GM23338 (cell line): ENCODE measurements at regions not wholly inside any gene's neighbourhood (a gene's known extent, or its start where the extent isn't known, plus 50 kb on each side); places are given as distances from the start of the nearest gene placed in this dataset.

Experiments used
- ATAC-seq: fragments of 200-7000 bp; cut with Tn5 transposase; 3 replicates; pipeline ENCODE4 v1.9.1; 2020
- DNase-seq: peaks from one replicate; pipeline ENCODE4 v3.0.0-alpha.2; 2015; ENCODE audit warnings: low spot score
- H2AFZ ChIP-seq: fragments of 200-600 bp; sonication (generic); 2 replicates; pipeline ENCODE4 v1.8.0; 2016; ENCODE audit warnings: antibody characterized with exemption, mild to moderate bottlenecking, moderate library complexity
- H3F3A ChIP-seq: fragments of 200-600 bp; sonication (generic); replicated peaks from 2 replicates; pipeline ENCODE4 v1.8.0; 2017; ENCODE audit warnings: antibody characterized with exemption, mixed run types, low read depth
- H3K27ac ChIP-seq: fragments of 200-600 bp; sonication (generic); 2 replicates; pipeline ENCODE4 v1.6.1; 2016; ENCODE audit warnings: low read depth
- H3K27me3 ChIP-seq: fragments of 200-600 bp; sonication (generic); 2 replicates; pipeline ENCODE4 v1.8.0; 2016; ENCODE audit warnings: mild to moderate bottlenecking, mixed run types, moderate library complexity; ENCODE audit not compliant: insufficient read depth
- H3K36me3 ChIP-seq: fragments of 200-600 bp; sonication (generic); 2 replicates; pipeline ENCODE4 v1.8.0; 2016; ENCODE audit warnings: mild to moderate bottlenecking; ENCODE audit not compliant: insufficient read depth
- H3K4me1 ChIP-seq: fragments of 200-600 bp; sonication (generic); 2 replicates; pipeline ENCODE4 v1.8.0; 2016; ENCODE audit warnings: mild to moderate bottlenecking, moderate library complexity; ENCODE audit not compliant: insufficient read depth
- H3K4me2 ChIP-seq: fragments of 200-600 bp; sonication (generic); 2 replicates; pipeline ENCODE4 v1.7.1; 2017; ENCODE audit warnings: mixed run types
- H3K4me3 ChIP-seq: fragments of 200-600 bp; sonication (generic); 2 replicates; pipeline ENCODE4 v1.6.1; 2016; ENCODE audit warnings: mixed run types
- H3K79me2 ChIP-seq: fragments of 200-600 bp; sonication (generic); replicated peaks from 2 replicates; pipeline ENCODE4 v1.8.0; 2017; ENCODE audit warnings: mild to moderate bottlenecking; ENCODE audit not compliant: insufficient read depth
- H3K9me2 ChIP-seq: fragments of 200-600 bp; sonication (generic); 2 replicates; pipeline ENCODE4 v1.8.0; 2017; ENCODE audit not compliant: insufficient read depth
- H4K20me1 ChIP-seq: fragments of 200-600 bp; sonication (generic); replicated peaks from 2 replicates; pipeline ENCODE4 v1.8.0; 2017; ENCODE audit warnings: mild to moderate bottlenecking; ENCODE audit not compliant: insufficient read depth
- H3K27ac Mint-ChIP-seq: 2 replicates; pipeline ENCODE4 v1.8.0; 2020; ENCODE audit warnings: inconsistent platforms, mild to moderate bottlenecking, moderate library complexity, mixed read lengths
- H3K27me3 Mint-ChIP-seq: 3 replicates; pipeline ENCODE4 v1.8.0; 2022; ENCODE audit warnings: low read depth, mild to moderate bottlenecking, moderate library complexity, mixed read lengths, inconsistent platforms; ENCODE audit not compliant: insufficient read depth, poor library complexity
- H3K36me3 Mint-ChIP-seq: 3 replicates; pipeline ENCODE4 v1.8.0; 2021; ENCODE audit warnings: low read depth, mild to moderate bottlenecking, inconsistent platforms, moderate library complexity, mixed read lengths
- H3K4me1 Mint-ChIP-seq: 3 replicates; pipeline ENCODE4 v1.8.0; 2020; ENCODE audit warnings: mild to moderate bottlenecking, inconsistent platforms, mixed read lengths
- H3K4me3 Mint-ChIP-seq: 3 replicates; pipeline ENCODE4 v1.8.0; 2021; ENCODE audit warnings: moderate library complexity, mild to moderate bottlenecking, inconsistent platforms, mixed read lengths
- H3K9me3 Mint-ChIP-seq: 3 replicates; pipeline ENCODE4 v1.8.0; 2020; ENCODE audit warnings: moderate library complexity, mild to moderate bottlenecking, inconsistent platforms, mixed read lengths
- CREB1 ChIP-seq: fragments of 250-450 bp; sonication (Bioruptor Pico); IDR thresholded peaks from 2 replicates; pipeline ENCODE4 v1.5.0; 2020; ENCODE audit warnings: low read depth, mild to moderate bottlenecking, moderate library complexity
- CTCF ChIP-seq, 2 experiments: fragments of 200-600 bp in 1 of 2; sonication (generic) in 1 of 2; conservative IDR thresholded peaks; 2 replicates each; pipeline versions ENCODE4 v1.5.1 to v1.6.1; 2016 to 2017; ENCODE audit warnings: antibody characterized with exemption in 2 of 2, low read depth in 2 of 2, mild to moderate bottlenecking in 2 of 2, moderate library complexity in 1 of 2
- ETS1 ChIP-seq: IDR thresholded peaks from 2 replicates; pipeline ENCODE4 v1.6.1; 2016; ENCODE audit warnings: antibody characterized with exemption
- EZH2 ChIP-seq: fragments of 200-600 bp; sonication (generic); IDR thresholded peaks from one replicate; pipeline ENCODE4 v1.8.0; 2017; ENCODE audit warnings: antibody characterized with exemption, mild to moderate bottlenecking, low read depth; ENCODE audit not compliant: unreplicated experiment
- EZH2phosphoT487 ChIP-seq: fragments of 200-600 bp; sonication (generic); IDR thresholded peaks from one replicate; pipeline ENCODE4 v1.8.1; 2018; ENCODE audit warnings: antibody characterized with exemption; ENCODE audit not compliant: unreplicated experiment
- JUNB ChIP-seq: IDR thresholded peaks from one replicate; pipeline ENCODE4 v1.6.1; 2016; ENCODE audit warnings: antibody characterized with exemption; ENCODE audit not compliant: unreplicated experiment
- NANOG ChIP-seq: IDR thresholded peaks from 2 replicates; pipeline ENCODE4 v1.6.1; 2016; ENCODE audit warnings: antibody characterized with exemption, borderline replicate concordance
- POLR2AphosphoS5 ChIP-seq: IDR thresholded peaks from 2 replicates; pipeline ENCODE4 v1.6.1; 2016; ENCODE audit warnings: antibody characterized with exemption, low read depth
- REST ChIP-seq: IDR thresholded peaks from one replicate; pipeline ENCODE4 v1.6.1; 2018; ENCODE audit warnings: antibody characterized with exemption; ENCODE audit not compliant: unreplicated experiment
- STAT1 ChIP-seq: IDR thresholded peaks from one replicate; pipeline ENCODE4 v1.6.1; 2016; ENCODE audit warnings: antibody characterized with exemption; ENCODE audit not compliant: unreplicated experiment
- ZNF114 ChIP-seq: fragments of 250-450 bp; sonication (Bioruptor Pico); IDR thresholded peaks from 2 replicates; pipeline ENCODE4 v1.5.0; 2020; ENCODE audit warnings: mild to moderate bottlenecking, moderate library complexity
- ZNF331 ChIP-seq: fragments of 250-450 bp; sonication (Bioruptor Pico); IDR thresholded peaks from 2 replicates; pipeline ENCODE4 v1.5.0; 2020; ENCODE audit warnings: low read depth, mild to moderate bottlenecking, moderate library complexity
- ZNF462 ChIP-seq: fragments of 250-450 bp; sonication (Bioruptor Pico); IDR thresholded peaks from 2 replicates; pipeline ENCODE4 v1.5.0; 2020; ENCODE audit warnings: mild to moderate bottlenecking, moderate library complexity

GRCh38 chr12:105453316-105453715 is 122.8 kb downstream of the C12orf75 start:
- Histone ChIP-seq H3K4me2 (no peak overlapping the region), H3K27me3 (no peaks in the 10 kb centered on the region), H3K4me1 (no peaks in the 10 kb centered on the region), H3K27ac (no peak overlapping the region), H3F3A (no peaks in the 10 kb centered on the region), H3K36me3 (no peaks in the 10 kb centered on the region), H3K4me3 (no peak overlapping the region), H3K9me2 (peaks cover 9% of the 10 kb centered on the region; the same call in 1 of the 2 replicates), H2AFZ (no peak overlapping the region), H3K79me2 (no peaks in the 10 kb centered on the region), H4K20me1 (no peaks in the 10 kb centered on the region)
- DNase-seq = no peak
- H3K4me3 Mint-ChIP-seq = no peak overlapping the region
- H3K9me3 Mint-ChIP-seq = no peaks in the 10 kb centered on the region
- ATAC-seq = no peak
- no peaks in the 10 kb centered on the region for H3K36me3 Mint-ChIP-seq
- no peaks in the 10 kb centered on the region for H3K4me1 Mint-ChIP-seq
- H3K27me3 Mint-ChIP-seq = no peaks in the 10 kb centered on the region
- H3K27ac Mint-ChIP-seq = no peak overlapping the region
- TF ChIP-seq ZNF331 (no peak), CTCF (conservative IDR thresholded peaks at IDR 0.05; ENCODE audit: low read depth in 2 of 2) (no peak), ETS1 (no peak), JUNB (no peak), CREB1 (no peak), EZH2 (no peak), POLR2AphosphoS5 (no peak), ZNF462 (CRISPR knock-in tag) (no peak), ZNF114 (CRISPR knock-in tag) (no peak), REST (no peak), NANOG (no peak), STAT1 (no peak), EZH2phosphoT487 (no peak)
